ENCODE measurements at regions not wholly inside any gene's neighbourhood (a gene's known extent, or its start where the extent isn't known, plus 50 kb on each side); places are given as distances from the start of the nearest gene placed in this dataset.

DNA sequence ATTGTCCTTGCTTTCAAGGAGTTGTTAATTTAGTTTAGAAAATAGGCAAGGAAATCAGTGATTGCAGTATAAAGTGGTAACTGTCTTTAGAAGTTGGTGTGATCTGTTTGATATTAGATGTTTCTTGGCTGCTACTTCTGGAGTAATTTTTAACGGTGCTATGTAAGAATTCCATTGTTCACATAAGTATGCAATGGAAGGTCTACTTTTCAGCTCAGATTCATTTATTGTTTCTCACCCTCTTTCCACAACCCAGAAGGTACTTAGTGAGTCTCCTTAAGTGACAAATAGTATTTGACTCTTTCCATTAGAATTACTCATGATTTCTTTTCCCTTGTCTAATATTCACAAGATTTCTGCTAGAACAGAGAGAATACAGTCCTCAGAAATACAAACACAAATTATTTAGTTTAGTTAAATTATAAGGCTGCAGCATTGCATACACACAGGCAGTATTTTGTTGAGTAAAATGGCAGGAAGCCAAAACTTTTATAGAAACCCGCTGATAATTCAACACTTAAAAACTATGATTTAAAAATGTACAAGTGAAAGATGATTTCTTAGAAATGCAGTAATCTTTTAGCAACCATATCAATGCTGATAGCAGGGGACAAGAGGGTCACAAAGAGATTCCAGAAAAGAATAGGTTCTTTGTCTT lies 554.3 kb downstream of the CD109 start:
- Histone ChIP-seq H3K36me3 (no peaks in the 10 kb centered on the region), H3K4me1 (no peaks in the 10 kb centered on the region), H3K4me2 (no peak overlapping the region), H4K20me1 (no peaks in the 10 kb centered on the region), H3K9ac (no peak overlapping the region), H3K4me3 (no peak overlapping the region), H3K27me3 (no peaks in the 10 kb centered on the region), H3K27ac (no peak overlapping the region), H3K9me3 (peaks cover 6% of the 10 kb centered on the region)
- TF ChIP-seq Cebpa-rat (IDR thresholded peaks at IDR 0.05), result no peak

DNA sequence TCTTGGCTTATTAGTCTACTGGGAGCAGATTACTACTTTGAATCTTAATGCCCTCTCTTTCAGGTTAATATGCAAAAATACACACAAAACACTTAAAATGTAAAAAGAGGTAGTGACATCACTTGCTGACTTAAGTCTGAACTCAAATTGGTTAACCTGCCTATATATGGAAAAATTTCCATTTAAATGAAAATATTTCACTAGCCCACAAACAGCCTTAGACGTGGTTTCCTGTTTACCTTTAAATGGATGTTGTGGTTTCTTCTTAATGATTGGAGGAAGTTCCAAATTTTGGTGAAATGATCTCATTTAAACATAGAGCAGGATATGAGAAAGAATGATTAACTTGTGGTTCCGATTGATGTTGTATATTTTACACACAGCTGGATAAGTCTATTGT lies 553.7 kb downstream of the CD109 start:
- H4K20me1 ChIP-seq, result no peaks in the 10 kb centered on the region
- no peak overlapping the region for H3K9ac ChIP-seq
- no peaks in the 10 kb centered on the region for H3K4me1 ChIP-seq
- H3K4me3 ChIP-seq, result no peak overlapping the region
- no peak overlapping the region for H3K27ac ChIP-seq
- H3K4me2 ChIP-seq, result no peak overlapping the region
- H3K9me3 ChIP-seq, result no peaks in the 10 kb centered on the region
- H3K27me3 ChIP-seq, result no peaks in the 10 kb centered on the region
- TF ChIP-seq Cebpa-rat (IDR thresholded peaks at IDR 0.05), result no peak
- H3K36me3 ChIP-seq, result no peaks in the 10 kb centered on the region

DNA sequence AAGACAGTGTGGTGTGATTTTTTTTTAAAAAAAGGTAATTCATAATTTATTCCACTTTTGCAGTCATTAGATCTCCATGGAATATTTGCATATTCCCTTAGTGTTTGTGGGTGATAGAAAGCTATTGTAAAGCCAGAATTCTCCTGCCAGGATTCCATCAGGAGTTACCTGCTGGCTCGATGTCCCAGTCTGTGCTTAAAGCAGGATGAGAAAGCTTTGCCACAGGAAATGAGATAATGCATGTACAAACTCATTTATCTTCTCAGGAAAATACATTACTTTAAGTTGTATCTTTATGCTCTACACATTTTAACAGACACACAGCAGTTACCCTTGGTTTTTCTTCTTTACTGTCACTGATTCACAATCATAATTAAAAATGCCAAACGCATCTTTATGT lies 553.0 kb downstream of the CD109 start:
- TF ChIP-seq Cebpa-rat (IDR thresholded peaks at IDR 0.05), result no peak
- H3K4me1 ChIP-seq, result no peaks in the 10 kb centered on the region
- H4K20me1 ChIP-seq, result no peaks in the 10 kb centered on the region
- no peaks in the 10 kb centered on the region for H3K27me3 ChIP-seq
- no peak overlapping the region for H3K27ac ChIP-seq
- no peaks in the 10 kb centered on the region for H3K36me3 ChIP-seq
- H3K4me2 ChIP-seq, result no peak overlapping the region
- no peaks in the 10 kb centered on the region for H3K9me3 ChIP-seq
- no peak overlapping the region for H3K4me3 ChIP-seq
- H3K9ac ChIP-seq, result no peak overlapping the region

DNA sequence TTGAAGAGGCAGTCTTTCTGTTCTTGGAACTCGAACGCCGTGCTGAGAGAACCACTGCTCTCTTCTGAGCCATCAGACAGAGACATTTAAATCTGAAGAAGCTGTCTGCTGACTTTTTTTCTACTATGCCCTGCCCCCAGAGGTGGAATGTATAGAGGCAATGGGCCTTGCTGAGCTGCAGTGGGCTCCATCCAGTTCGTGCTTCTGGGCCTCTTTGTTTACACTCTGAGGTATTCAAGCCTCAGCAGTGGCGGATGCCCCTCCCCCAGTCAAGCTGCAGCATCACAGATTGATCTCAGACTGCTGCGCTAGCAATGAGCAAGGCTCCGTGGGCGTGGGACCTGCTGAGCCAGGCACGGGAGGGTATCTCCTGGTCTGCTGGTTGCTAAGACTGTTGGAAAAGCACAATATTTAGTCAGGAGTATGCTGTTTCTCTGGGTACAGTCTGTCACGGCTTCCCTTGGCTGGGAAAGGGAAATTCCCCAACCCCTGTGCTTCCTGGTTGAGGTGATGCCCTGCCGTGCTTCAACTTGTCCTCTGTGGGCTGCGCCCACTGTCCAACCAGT lies 526.8 kb downstream of the CD109 start:
- H3K9me3 ChIP-seq, result no peaks in the 10 kb centered on the region
- H3K4me2 ChIP-seq, result no peak overlapping the region
- no peak overlapping the region for H3K9ac ChIP-seq
- no peaks in the 10 kb centered on the region for H3K4me1 ChIP-seq
- no peaks in the 10 kb centered on the region for H3K36me3 ChIP-seq
- H4K20me1 ChIP-seq, result no peaks in the 10 kb centered on the region
- TF ChIP-seq Cebpa-rat (IDR thresholded peaks at IDR 0.05), result no peak
- no peaks in the 10 kb centered on the region for H3K27me3 ChIP-seq
- H3K4me3 ChIP-seq, result no peak overlapping the region
- H3K27ac ChIP-seq, result no peak overlapping the region

DNA sequence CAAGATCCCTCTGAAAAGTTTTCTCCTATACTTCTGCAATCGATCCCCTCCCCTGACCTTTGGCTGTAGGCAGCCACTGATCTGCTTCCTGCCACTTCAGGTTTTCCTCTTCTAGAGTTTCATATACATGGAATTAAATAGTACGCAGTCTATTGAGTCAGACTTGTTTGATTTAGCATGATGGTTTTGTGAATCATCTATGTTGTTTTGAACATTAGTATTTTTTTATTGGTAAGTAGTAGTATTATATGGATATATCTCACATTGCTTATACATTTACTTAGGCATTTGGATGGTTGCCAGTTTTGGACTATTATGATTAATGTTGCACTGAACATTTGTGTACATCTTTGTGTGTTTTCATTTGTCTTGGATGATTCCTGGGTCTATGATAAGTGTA lies 518.0 kb downstream of the CD109 start:
- H3K27me3 ChIP-seq, result no peaks in the 10 kb centered on the region
- no peak overlapping the region for H3K27ac ChIP-seq
- no peak for TF ChIP-seq Cebpa-rat (IDR thresholded peaks at IDR 0.05)
- no peaks in the 10 kb centered on the region for H4K20me1 ChIP-seq
- no peak overlapping the region for H3K4me2 ChIP-seq
- H3K4me3 ChIP-seq, result no peak overlapping the region
- no peaks in the 10 kb centered on the region for H3K36me3 ChIP-seq
- no peaks in the 10 kb centered on the region for H3K4me1 ChIP-seq
- no peaks in the 10 kb centered on the region for H3K9me3 ChIP-seq
- no peak overlapping the region for H3K9ac ChIP-seq

DNA sequence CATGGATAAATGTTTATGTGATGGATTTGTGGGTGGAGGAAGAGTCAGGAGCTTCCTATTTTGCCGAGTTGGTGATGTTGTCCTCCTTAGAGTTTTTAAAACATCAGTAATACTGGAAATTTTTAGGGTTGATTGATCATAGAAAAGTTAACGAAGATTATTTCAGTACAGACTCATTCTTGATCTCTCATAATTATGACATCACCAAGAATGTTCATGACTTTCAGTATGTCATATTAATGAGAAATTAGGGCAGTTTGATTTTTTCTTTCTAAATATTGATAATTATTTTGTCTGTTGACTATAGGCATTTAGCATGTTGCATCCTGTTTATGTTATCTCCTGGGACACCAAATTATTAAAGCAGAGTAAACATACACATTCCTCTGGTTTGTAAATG lies 512.2 kb downstream of the CD109 start:
- no peaks in the 10 kb centered on the region for H4K20me1 ChIP-seq
- H3K27me3 ChIP-seq, result no peaks in the 10 kb centered on the region
- no peak overlapping the region for H3K9ac ChIP-seq
- no peak overlapping the region for H3K4me2 ChIP-seq
- no peak overlapping the region for H3K4me3 ChIP-seq
- H3K36me3 ChIP-seq, result no peaks in the 10 kb centered on the region
- no peak overlapping the region for H3K27ac ChIP-seq
- no peak for TF ChIP-seq Cebpa-rat (IDR thresholded peaks at IDR 0.05)
- 0 out of 2 replicates have a peak, but pooled peaks cover 11% of the 10 kb centered on the region for H3K9me3 ChIP-seq
- H3K4me1 ChIP-seq, result no peaks in the 10 kb centered on the region

DNA sequence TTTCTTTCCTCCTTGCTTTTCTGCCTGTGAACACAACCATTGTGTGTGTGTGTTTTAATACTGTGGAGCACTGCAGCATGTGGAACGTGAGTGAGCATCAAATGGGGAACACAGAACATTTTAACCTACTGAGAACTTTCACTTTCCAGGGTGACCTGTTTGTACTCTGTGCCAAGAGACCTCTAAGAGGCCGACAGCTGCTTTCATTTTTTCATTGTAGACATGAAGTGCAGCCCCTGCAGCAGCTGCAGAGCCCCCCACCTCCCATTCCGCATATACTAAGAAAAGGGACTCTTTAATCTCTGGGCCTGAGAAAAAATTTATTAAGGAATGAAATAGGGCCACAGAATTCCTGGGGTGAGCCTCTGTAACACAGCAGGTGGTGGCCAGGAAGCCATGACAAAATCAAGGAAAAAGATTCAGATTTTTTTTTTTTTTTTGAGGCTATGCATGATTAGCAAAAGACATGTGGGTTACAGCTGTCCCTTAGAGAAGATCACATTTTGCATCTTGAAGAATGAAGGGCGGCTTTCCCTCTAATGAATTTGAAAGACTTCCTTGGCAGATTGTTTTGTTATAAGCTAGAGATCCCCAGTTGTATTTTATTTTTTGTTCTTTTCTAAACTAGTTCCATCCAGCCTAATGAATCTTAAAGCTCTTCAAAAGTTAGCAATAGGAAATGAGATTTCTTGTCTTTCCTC lies 503.4 kb downstream of the CD109 start:
- no peaks in the 10 kb centered on the region for H3K4me1 ChIP-seq
- no peaks in the 10 kb centered on the region for H3K27me3 ChIP-seq
- H3K4me2 ChIP-seq, result no peak overlapping the region
- H3K9ac ChIP-seq, result no peak overlapping the region
- H3K9me3 ChIP-seq, result no peaks in the 10 kb centered on the region
- H3K27ac ChIP-seq, result no peak overlapping the region
- H4K20me1 ChIP-seq, result no peaks in the 10 kb centered on the region
- no peak for TF ChIP-seq Cebpa-rat (IDR thresholded peaks at IDR 0.05)
- H3K4me3 ChIP-seq, result no peak overlapping the region
- no peaks in the 10 kb centered on the region for H3K36me3 ChIP-seq

DNA sequence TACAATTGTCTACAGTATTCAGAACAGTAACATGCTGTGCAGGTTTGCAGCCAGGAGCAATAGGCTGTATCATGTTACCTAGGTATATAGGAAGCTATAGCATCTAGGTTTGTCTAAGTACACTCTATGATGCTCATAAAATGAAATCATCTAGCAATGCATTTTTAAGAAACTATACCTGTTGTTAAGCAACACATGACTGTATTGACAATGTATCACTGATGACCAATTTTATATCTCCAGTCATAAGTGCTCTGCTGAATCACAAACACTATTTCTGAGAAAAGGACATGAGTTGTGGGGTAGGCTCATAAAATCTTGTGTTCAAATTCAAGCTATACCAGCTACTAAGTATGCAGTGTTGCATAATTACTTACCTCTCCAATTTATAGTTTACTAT lies 501.3 kb downstream of the CD109 start:
- no peak overlapping the region for H3K4me3 ChIP-seq
- H4K20me1 ChIP-seq, result no peaks in the 10 kb centered on the region
- no peak overlapping the region for H3K27ac ChIP-seq

DNA sequence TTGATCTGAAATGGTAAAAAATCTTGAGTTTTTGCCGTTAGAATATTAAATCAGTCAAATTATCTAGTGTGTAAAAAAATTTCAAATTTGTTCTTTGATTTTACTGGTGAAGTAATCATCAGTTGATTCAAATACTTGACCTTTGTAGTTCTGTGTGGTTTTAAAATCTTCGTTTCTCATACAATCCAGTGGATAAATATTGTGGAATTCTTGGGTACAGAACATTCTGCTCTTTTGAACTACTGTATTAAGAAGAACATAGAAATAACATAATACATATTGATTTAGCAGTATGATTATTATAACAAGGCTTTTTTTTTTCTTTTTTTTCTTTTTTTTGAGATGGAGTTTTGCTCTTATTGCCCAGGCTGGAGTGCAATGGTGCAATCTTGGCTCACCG lies 491.8 kb downstream of the CD109 start:
- H3K9ac ChIP-seq, result no peak overlapping the region
- H3K9me3 ChIP-seq, result no peaks in the 10 kb centered on the region
- no peak for TF ChIP-seq Cebpa-rat (IDR thresholded peaks at IDR 0.05)
- no peaks in the 10 kb centered on the region for H4K20me1 ChIP-seq
- no peak overlapping the region for H3K4me3 ChIP-seq
- H3K27me3 ChIP-seq, result no peaks in the 10 kb centered on the region
- no peaks in the 10 kb centered on the region for H3K4me1 ChIP-seq
- H3K4me2 ChIP-seq, result no peak overlapping the region
- no peak overlapping the region for H3K27ac ChIP-seq
- no peaks in the 10 kb centered on the region for H3K36me3 ChIP-seq

More for the DNA sequence above, 501.3 kb downstream of the CD109 start:
- no peaks in the 10 kb centered on the region for H3K4me1 ChIP-seq
- no peaks in the 10 kb centered on the region for H3K27me3 ChIP-seq
- H3K36me3 ChIP-seq, result no peaks in the 10 kb centered on the region
- H3K9ac ChIP-seq, result no peak overlapping the region
- no peak overlapping the region for H3K4me2 ChIP-seq
- no peak for TF ChIP-seq Cebpa-rat (IDR thresholded peaks at IDR 0.05)
- H3K9me3 ChIP-seq, result no peaks in the 10 kb centered on the region

DNA sequence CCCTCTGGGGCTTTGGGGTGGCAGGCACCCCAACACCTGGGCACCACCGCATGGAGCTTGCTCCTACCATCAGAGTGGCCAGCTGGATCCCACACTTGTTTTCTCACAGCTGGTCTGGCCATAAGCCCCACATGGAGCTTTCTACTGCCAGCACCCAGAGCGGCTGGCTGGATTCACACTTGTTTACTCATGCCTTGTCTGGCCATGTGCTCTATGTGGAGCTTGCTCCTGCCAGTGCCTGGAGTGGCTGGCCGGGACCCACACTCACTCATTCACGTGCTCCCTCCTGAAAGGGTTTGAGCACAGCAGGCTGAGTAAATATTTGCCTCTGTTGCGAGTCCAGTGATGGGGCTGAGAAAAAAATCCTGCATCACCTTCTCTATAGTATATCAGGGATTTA lies 487.0 kb downstream of the CD109 start:
- Histone ChIP-seq H3K27ac (no peak overlapping the region), H3K9me3 (no peaks in the 10 kb centered on the region), H3K27me3 (no peaks in the 10 kb centered on the region), H3K9ac (no peak overlapping the region), H4K20me1 (no peaks in the 10 kb centered on the region), H3K4me2 (no peak overlapping the region), H3K4me1 (no peaks in the 10 kb centered on the region), H3K36me3 (no peaks in the 10 kb centered on the region), H3K4me3 (no peak overlapping the region)
- TF ChIP-seq Cebpa-rat (IDR thresholded peaks at IDR 0.05), result no peak

All from BLaER1 (cell line).